ENCODE measurements at regions not wholly inside any gene's neighbourhood (a gene's known extent, or its start where the extent isn't known, plus 50 kb on each side); places are given as distances from the start of the nearest gene placed in this dataset.
A peak's percentile ranks its signal among the peaks of the same experiment; 100 is the strongest.

DNA sequence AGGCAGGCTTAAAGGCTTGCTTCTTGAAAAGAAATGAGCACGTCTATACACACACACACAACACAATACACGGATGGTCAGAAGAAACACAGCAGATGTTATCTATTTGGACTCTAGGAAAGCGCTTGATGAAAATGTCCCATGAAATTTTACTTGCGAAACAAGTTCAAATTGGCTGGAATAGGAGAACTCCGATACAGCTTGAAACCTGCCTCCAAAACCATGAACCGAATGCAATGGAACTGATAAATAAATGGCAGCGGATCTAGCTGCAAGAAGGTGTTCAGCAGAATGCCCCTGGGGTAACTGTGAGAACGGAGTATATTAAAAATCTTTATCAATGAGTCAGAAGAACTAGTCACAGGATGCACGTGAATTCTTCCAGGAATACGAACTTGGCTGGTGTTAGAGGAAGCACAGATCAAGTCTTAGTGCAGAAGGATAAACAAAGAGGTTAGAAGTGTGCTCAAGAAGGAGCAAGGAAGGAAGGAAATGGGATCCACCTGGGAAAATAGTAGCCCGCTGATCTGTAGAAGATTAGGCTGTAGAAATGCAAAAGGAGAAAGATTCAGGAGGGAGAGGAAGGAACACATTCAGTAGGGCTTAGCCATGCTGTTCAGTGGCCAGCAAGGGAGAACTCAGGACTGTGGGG, 142.0 kb upstream of the PRKCQ start:
- TF ChIP-seq, protein P1, sequence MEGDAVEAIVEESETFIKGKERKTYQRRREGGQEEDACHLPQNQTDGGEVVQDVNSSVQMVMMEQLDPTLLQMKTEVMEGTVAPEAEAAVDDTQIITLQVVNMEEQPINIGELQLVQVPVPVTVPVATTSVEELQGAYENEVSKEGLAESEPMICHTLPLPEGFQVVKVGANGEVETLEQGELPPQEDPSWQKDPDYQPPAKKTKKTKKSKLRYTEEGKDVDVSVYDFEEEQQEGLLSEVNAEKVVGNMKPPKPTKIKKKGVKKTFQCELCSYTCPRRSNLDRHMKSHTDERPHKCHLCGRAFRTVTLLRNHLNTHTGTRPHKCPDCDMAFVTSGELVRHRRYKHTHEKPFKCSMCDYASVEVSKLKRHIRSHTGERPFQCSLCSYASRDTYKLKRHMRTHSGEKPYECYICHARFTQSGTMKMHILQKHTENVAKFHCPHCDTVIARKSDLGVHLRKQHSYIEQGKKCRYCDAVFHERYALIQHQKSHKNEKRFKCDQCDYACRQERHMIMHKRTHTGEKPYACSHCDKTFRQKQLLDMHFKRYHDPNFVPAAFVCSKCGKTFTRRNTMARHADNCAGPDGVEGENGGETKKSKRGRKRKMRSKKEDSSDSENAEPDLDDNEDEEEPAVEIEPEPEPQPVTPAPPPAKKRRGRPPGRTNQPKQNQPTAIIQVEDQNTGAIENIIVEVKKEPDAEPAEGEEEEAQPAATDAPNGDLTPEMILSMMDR (IDR thresholded peaks at IDR 0.05; ENCODE audit: extremely low read depth, low read depth, low read length): no peak
- Histone ChIP-seq H3K4me1 (ENCODE audit: insufficient read depth, low read length) (peaks cover 15% of the 10 kb centered on the region), H3K27ac (ENCODE audit: low read depth, low read length) (peak overlapping the region; percentile 90), H3K4me3 (ENCODE audit: insufficient read depth, low read length) (peak overlapping the region; percentile 23), H4K20me1 (ENCODE audit: insufficient read depth, low read length) (no peaks in the 10 kb centered on the region), H3K36me3 (ENCODE audit: insufficient read depth, low read length) (no peaks in the 10 kb centered on the region), H2AFZ (ENCODE audit: low read length) (no peak overlapping the region), H3K9me3 (ENCODE audit: low read depth, low read length) (no peaks in the 10 kb centered on the region), H3K27me3 (ENCODE audit: insufficient read depth, low read length) (no peaks in the 10 kb centered on the region), H3K4me2 (ENCODE audit: insufficient read depth, low read length) (peak overlapping the region; percentile 68), H3K79me2 (ENCODE audit: insufficient read depth, low read length) (no peaks in the 10 kb centered on the region)
- no peak for DNase-seq (ENCODE audit: insufficient read length, low spot score, missing footprints)

DNA sequence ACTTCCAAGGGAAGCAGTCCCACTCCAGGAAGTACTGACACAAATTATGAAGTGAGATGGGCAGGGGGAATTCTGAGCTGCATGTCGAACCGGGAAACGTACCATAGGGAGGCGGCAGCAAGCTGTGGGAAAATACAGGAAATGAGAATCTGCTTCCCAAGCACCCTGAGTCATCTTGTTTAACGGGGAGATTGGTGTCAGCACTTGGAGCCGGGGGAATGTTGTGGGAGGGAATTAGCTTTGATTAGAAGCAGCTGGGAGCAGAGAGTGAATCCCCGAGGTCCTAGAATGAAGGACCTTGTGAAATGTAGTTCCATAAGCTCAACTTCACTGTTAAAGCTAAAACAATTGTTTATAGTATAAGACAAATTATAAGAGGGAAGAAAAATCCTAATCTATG, 141.4 kb upstream of the PRKCQ start:
- Histone ChIP-seq H3K4me3 (ENCODE audit: insufficient read depth, low read length) (peak overlapping the region; percentile 23), H3K79me2 (ENCODE audit: insufficient read depth, low read length) (no peaks in the 10 kb centered on the region), H4K20me1 (ENCODE audit: insufficient read depth, low read length) (no peaks in the 10 kb centered on the region), H3K27me3 (ENCODE audit: insufficient read depth, low read length) (no peaks in the 10 kb centered on the region), H3K9me3 (ENCODE audit: low read depth, low read length) (no peaks in the 10 kb centered on the region), H3K36me3 (ENCODE audit: insufficient read depth, low read length) (no peaks in the 10 kb centered on the region), H2AFZ (ENCODE audit: low read length) (no peak overlapping the region), H3K4me1 (ENCODE audit: insufficient read depth, low read length) (peaks cover 15% of the 10 kb centered on the region), H3K27ac (ENCODE audit: low read depth, low read length) (peak overlapping the region; percentile 90), H3K4me2 (ENCODE audit: insufficient read depth, low read length) (peak overlapping the region; percentile 68)
- TF ChIP-seq, protein P1 (IDR thresholded peaks at IDR 0.05; ENCODE audit: extremely low read depth, low read depth, low read length): peak; percentile 49
- peak; percentile 73 for DNase-seq (ENCODE audit: insufficient read length, low spot score, missing footprints)

DNA sequence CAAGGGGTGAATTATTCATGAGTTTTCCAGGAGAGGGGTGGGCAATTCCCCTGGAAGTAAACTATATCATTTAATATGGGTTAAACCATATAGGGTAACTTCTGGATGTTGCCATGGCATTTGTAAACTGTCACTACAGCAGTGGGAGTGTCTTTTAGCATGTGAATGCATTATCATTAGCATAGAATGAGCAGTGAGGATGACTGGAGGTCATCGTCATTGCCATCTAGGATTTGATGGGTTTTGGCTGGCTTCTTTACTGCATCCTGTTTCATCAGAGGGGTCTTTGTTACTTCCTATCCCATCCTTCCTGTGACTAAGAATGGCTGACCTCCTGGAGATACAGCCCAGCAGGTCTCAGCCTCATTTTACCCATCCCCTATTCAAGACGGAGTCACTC, 139.5 kb upstream of the PRKCQ start:
- TF ChIP-seq, protein P1 (IDR thresholded peaks at IDR 0.05; ENCODE audit: extremely low read depth, low read depth, low read length): no peak
- Histone ChIP-seq H3K4me3 (ENCODE audit: insufficient read depth, low read length) (no peak overlapping the region), H3K27ac (ENCODE audit: low read depth, low read length) (no peak overlapping the region), H4K20me1 (ENCODE audit: insufficient read depth, low read length) (no peaks in the 10 kb centered on the region), H2AFZ (ENCODE audit: low read length) (no peak overlapping the region), H3K79me2 (ENCODE audit: insufficient read depth, low read length) (no peaks in the 10 kb centered on the region), H3K9me3 (ENCODE audit: low read depth, low read length) (no peaks in the 10 kb centered on the region), H3K4me1 (ENCODE audit: insufficient read depth, low read length) (peaks cover 15% of the 10 kb centered on the region), H3K27me3 (ENCODE audit: insufficient read depth, low read length) (no peaks in the 10 kb centered on the region), H3K4me2 (ENCODE audit: insufficient read depth, low read length) (no peak overlapping the region), H3K36me3 (ENCODE audit: insufficient read depth, low read length) (no peaks in the 10 kb centered on the region)
- DNase-seq (ENCODE audit: insufficient read length, low spot score, missing footprints): no peak

DNA sequence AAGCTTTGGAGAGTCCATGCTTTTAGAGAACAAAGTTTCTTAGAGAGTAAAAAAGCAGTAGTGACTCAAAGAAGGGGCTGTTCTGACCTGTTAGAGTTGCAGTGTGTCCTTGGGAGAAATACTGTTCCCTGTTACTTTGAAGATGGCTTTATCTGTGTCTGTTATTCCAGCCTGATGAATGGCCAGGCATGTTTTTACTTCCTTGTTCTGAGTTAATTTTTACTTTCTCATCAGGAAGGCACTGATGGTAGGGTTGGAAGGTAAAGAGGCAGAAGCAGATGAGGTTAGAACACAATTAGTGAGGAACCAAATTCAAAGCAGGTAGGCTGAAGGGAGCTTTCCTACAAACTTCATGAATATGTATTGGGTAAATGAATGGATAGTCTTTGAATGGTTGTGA, 138.5 kb upstream of the PRKCQ start:
- TF ChIP-seq, protein P1 (IDR thresholded peaks at IDR 0.05; ENCODE audit: extremely low read depth, low read depth, low read length): no peak
- Histone ChIP-seq H3K27ac (ENCODE audit: low read depth, low read length) (no peak overlapping the region), H3K27me3 (ENCODE audit: insufficient read depth, low read length) (no peaks in the 10 kb centered on the region)

More for the DNA sequence above, 138.5 kb upstream of the PRKCQ start:
- H3K36me3 ChIP-seq (ENCODE audit: insufficient read depth, low read length): no peaks in the 10 kb centered on the region
- peaks cover 15% of the 10 kb centered on the region for H3K4me1 ChIP-seq (ENCODE audit: insufficient read depth, low read length)
- H3K79me2 ChIP-seq (ENCODE audit: insufficient read depth, low read length): no peaks in the 10 kb centered on the region
- no peaks in the 10 kb centered on the region for H4K20me1 ChIP-seq (ENCODE audit: insufficient read depth, low read length)
- H2AFZ ChIP-seq (ENCODE audit: low read length): no peak overlapping the region
- no peak overlapping the region for H3K4me3 ChIP-seq (ENCODE audit: insufficient read depth, low read length)
- DNase-seq (ENCODE audit: insufficient read length, low spot score, missing footprints): no peak
- no peaks in the 10 kb centered on the region for H3K9me3 ChIP-seq (ENCODE audit: low read depth, low read length)
- H3K4me2 ChIP-seq (ENCODE audit: insufficient read depth, low read length): no peak overlapping the region

All from osteoblast (primary cell).